ENCODE measurements at regions not wholly inside any gene's neighbourhood (a gene's known extent, or its start where the extent isn't known, plus 50 kb on each side); places are given as distances from the start of the nearest gene placed in this dataset.
"Not testable (repeated sequence)": the region's sequence is repeated elsewhere in the genome, so short reads cannot be mapped to it uniquely, and the experiment has no call there.

DNA sequence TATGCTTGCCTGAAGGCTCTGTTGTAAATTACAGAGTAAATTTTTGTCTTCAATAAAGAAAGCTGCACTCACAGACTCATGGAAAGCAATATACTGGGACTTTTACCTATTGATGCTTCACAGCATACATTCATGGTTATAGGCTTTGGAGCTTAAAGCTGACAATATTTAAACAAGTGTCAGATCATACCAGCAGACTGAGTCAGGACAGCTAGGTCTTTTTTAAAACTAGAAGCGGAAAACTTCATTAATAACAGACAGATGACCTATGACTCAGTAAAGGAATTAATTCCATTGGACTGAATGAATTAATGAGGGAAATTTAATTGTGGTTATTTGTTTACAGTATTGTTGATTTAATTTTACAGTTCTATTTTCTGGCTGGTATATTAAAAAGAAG lies 165.8 kb upstream of the DGKB start:
- ChIA-PET CTCF (no interaction called here), POLR2A (no interaction called here)
- TF ChIP-seq, protein P1, sequence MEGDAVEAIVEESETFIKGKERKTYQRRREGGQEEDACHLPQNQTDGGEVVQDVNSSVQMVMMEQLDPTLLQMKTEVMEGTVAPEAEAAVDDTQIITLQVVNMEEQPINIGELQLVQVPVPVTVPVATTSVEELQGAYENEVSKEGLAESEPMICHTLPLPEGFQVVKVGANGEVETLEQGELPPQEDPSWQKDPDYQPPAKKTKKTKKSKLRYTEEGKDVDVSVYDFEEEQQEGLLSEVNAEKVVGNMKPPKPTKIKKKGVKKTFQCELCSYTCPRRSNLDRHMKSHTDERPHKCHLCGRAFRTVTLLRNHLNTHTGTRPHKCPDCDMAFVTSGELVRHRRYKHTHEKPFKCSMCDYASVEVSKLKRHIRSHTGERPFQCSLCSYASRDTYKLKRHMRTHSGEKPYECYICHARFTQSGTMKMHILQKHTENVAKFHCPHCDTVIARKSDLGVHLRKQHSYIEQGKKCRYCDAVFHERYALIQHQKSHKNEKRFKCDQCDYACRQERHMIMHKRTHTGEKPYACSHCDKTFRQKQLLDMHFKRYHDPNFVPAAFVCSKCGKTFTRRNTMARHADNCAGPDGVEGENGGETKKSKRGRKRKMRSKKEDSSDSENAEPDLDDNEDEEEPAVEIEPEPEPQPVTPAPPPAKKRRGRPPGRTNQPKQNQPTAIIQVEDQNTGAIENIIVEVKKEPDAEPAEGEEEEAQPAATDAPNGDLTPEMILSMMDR (IDR thresholded peaks at IDR 0.05; ENCODE audit: insufficient read depth, low read depth, low read length) = no peak
- H3K4me3 ChIP-seq (ENCODE audit: low read depth, low read length) = no peak overlapping the region
- DNase-seq (ENCODE audit: low read depth) = no peak
- H3K36me3 ChIP-seq (ENCODE audit: control insufficient read depth, insufficient read depth, low read length) = no peaks in the 10 kb centered on the region
- no peaks in the 10 kb centered on the region for H3K27me3 ChIP-seq (ENCODE audit: control insufficient read depth, insufficient read depth, low read length)

DNA sequence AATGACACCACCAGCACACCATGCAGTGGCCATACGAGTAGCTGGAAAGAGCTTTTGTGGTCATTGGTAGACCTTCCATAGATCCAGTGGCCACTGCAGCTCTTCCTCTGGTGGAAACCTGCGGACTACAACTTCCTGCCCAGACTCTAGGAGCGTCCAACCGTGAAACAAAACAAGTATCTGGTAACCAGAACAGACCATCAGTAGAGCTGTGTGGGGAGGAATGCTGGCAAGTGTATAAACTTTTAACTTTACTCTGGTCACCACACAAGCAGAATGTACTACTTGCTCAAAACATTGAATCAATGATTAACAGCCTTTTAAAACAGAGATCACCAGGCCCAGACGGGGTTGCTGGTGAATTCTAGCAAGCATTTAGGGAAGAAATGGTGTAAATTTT lies 154.7 kb upstream of the DGKB start:
- ChIA-PET CTCF (no interaction called here), POLR2A (no interaction called here)
- DNase-seq (ENCODE audit: low read depth) = no peak
- TF ChIP-seq, protein P1 (IDR thresholded peaks at IDR 0.05; ENCODE audit: insufficient read depth, low read depth, low read length) = no peak
- H3K4me3 ChIP-seq (ENCODE audit: low read depth, low read length) = no peak overlapping the region
- no peaks in the 10 kb centered on the region for H3K36me3 ChIP-seq (ENCODE audit: control insufficient read depth, insufficient read depth, low read length)
- H3K27me3 ChIP-seq (ENCODE audit: control insufficient read depth, insufficient read depth, low read length) = no peaks in the 10 kb centered on the region

DNA sequence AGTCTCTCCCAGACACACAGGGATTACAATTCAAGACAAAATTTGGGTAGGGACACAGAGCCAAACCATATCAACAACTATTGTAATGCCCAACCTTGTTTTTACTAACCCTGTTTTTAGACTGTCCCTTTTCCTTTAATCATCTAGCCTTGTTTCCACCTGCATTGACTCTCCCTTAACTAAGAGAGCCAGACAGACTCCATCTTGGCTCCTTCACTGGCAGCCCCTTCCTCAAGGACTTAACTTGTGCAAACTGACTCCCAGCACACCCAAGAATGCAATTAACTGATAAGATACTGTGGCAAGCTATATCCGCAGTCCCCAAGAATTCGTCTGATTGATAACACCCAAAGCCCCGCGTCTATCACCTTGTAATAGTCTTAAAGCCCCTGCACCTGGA lies 151.8 kb upstream of the DGKB start:
- H3K36me3 ChIP-seq (ENCODE audit: control insufficient read depth, insufficient read depth, low read length); H3K27me3 ChIP-seq (ENCODE audit: control insufficient read depth, insufficient read depth, low read length); CTCF ChIA-PET; H3K4me3 ChIP-seq (ENCODE audit: low read depth, low read length); DNase-seq (ENCODE audit: low read depth); POLR2A ChIA-PET: not testable (repeated sequence)

DNA sequence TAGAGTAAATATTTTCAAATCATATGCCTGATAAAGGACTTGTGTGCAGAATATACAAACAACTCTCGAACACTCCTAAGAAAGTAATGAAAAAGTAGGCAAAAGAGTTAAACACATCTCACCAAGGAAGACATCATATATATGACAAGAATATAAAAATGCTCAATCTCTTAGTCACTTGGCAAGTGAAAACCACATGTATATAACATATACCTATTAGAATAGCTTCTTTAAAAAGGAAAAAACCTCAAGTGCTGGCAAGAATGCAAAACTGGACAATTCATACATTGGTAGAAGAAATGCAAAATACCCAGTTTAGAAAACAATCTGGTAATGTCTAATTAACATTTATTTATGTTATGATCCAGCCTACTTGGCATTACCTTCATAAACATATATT lies 146.6 kb upstream of the DGKB start:
- TF ChIP-seq, protein P1 (IDR thresholded peaks at IDR 0.05; ENCODE audit: insufficient read depth, low read depth, low read length) = no peak
- Histone ChIP-seq H3K4me3 (ENCODE audit: low read depth, low read length) (no peak overlapping the region), H3K27me3 (ENCODE audit: control insufficient read depth, insufficient read depth, low read length) (no peaks in the 10 kb centered on the region), H3K36me3 (ENCODE audit: control insufficient read depth, insufficient read depth, low read length) (no peaks in the 10 kb centered on the region)
- POLR2A ChIA-PET = no interaction called here
- CTCF ChIA-PET = no interaction called here
- no peak for DNase-seq (ENCODE audit: low read depth)

DNA sequence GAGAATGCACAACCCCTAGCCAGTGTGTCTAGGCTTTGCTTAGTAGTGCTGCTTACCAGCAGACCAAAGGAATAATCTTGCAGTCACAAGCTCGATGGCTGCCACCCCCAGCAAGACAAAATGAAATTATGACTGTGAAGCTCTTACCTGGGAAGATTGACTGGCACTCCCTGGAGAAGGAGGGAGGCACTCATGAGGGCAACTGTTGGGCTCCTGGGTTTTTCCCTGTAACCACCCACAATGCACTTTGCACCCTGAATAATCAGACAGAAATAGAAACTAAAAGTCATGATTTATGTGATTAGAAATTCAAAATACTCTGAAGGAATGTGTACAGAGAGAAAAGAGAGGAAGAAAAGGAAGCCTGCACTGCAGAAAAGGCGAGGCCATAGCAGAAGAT lies 144.3 kb upstream of the DGKB start:
- Histone ChIP-seq H3K36me3 (ENCODE audit: control insufficient read depth, insufficient read depth, low read length) (no peaks in the 10 kb centered on the region), H3K27me3 (ENCODE audit: control insufficient read depth, insufficient read depth, low read length) (no peaks in the 10 kb centered on the region), H3K4me3 (ENCODE audit: low read depth, low read length) (no peak overlapping the region)
- CTCF ChIA-PET = interaction anchor here (0.9 kb wide), 1 partner anchor 12 kb away, joined by 3 read pairs; no protein-coding TSS in a partner anchor
- no peak for DNase-seq (ENCODE audit: low read depth)
- POLR2A ChIA-PET = no interaction called here
- TF ChIP-seq, protein P1 (IDR thresholded peaks at IDR 0.05; ENCODE audit: insufficient read depth, low read depth, low read length) = no peak

DNA sequence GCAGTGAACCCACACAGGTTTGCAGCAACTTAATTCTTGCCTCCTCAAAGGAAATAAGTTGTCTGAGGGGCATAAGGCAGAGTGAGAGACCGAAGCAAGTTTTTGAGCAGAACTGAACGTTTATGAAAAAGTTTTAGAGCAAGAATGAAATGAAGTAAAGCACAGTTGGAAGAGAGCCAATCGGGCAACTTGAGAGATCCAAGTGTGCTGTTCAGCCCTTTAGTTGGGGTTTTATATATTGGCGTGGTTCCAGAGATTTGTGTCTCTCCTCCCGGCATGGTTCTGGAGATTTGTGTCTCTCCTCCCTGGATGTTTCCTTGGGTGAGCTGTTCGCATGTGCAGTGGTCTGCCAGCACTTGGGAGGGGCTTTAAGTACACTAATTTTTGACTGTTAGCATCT lies 141.4 kb upstream of the DGKB start:
- Histone ChIP-seq H3K36me3 (ENCODE audit: control insufficient read depth, insufficient read depth, low read length) (no peaks in the 10 kb centered on the region), H3K4me3 (ENCODE audit: low read depth, low read length) (no peak overlapping the region), H3K27me3 (ENCODE audit: control insufficient read depth, insufficient read depth, low read length) (no peaks in the 10 kb centered on the region)
- POLR2A ChIA-PET = no interaction called here
- TF ChIP-seq, protein P1 (IDR thresholded peaks at IDR 0.05; ENCODE audit: insufficient read depth, low read depth, low read length) = no peak
- DNase-seq (ENCODE audit: low read depth) = no peak
- CTCF ChIA-PET = no interaction called here
